HFFc6 (cell line): ENCODE measurements at regions not wholly inside any gene's neighbourhood (a gene's known extent, or its start where the extent isn't known, plus 50 kb on each side); places are given as distances from the start of the nearest gene placed in this dataset.

ENCODE experiments used
- DNase-seq: peaks from one replicate; pipeline ENCODE4 v3.0.0-alpha.2; 2018
- H3K27ac Mint-ChIP-seq: 2 replicates; pipeline ENCODE4 v1.8.0; 2020; ENCODE audit warnings: mild to moderate bottlenecking, mixed read lengths
- H3K27me3 Mint-ChIP-seq: 2 replicates; pipeline ENCODE4 v1.8.0; 2021; ENCODE audit warnings: mild to moderate bottlenecking, moderate library complexity, mixed read lengths; ENCODE audit not compliant: insufficient read depth
- H3K36me3 Mint-ChIP-seq: 2 replicates; pipeline ENCODE4 v1.8.0; 2021; ENCODE audit warnings: low read depth, mixed read lengths
- H3K4me1 Mint-ChIP-seq: 2 replicates; pipeline ENCODE4 v1.8.0; 2020; ENCODE audit warnings: low read depth, mixed read lengths
- H3K4me3 Mint-ChIP-seq: 2 replicates; pipeline ENCODE4 v1.8.0; 2020; ENCODE audit warnings: mild to moderate bottlenecking, moderate library complexity, mixed read lengths
- H3K9me3 Mint-ChIP-seq: 2 replicates; pipeline ENCODE4 v1.8.0; 2020; ENCODE audit warnings: mild to moderate bottlenecking, mixed read lengths
- CTCF ChIP-seq: fragments of 200-600 bp; sonication (generic); IDR thresholded peaks from 2 replicates; pipeline ENCODE4 v1.5.0; 2021; ENCODE audit warnings: antibody characterized with exemption, mild to moderate bottlenecking

DNA sequence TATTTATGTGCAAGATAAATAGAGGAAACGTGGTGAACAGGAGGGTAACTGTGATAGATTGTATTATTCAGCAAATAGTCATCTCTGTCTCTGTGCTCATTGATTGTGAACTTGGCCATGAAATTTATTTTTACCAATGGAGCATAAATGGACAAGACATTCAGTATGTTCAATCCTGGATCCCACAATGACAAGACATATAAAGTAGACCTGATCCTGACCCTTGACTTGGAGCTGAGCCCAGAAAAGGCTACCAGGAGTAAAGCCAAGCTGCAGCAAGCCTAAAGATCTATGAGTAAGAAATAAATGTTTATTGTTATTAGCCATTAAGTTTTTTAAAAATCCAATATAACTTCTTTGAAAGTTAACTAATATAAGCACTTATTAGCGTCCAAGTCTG, 531.2 kb downstream of the PIK3C3 start:
- TF ChIP-seq CTCF, result no peak
- Mint-ChIP-seq H3K36me3 (no peaks in the 10 kb centered on the region), H3K4me1 (no peaks in the 10 kb centered on the region), H3K27me3 (no peaks in the 10 kb centered on the region; the same call in 1 of the 2 replicates), H3K27ac (no peak overlapping the region), H3K9me3 (peaks cover 23% of the 10 kb centered on the region), H3K4me3 (no peak overlapping the region)
- DNase-seq, result no peak

DNA sequence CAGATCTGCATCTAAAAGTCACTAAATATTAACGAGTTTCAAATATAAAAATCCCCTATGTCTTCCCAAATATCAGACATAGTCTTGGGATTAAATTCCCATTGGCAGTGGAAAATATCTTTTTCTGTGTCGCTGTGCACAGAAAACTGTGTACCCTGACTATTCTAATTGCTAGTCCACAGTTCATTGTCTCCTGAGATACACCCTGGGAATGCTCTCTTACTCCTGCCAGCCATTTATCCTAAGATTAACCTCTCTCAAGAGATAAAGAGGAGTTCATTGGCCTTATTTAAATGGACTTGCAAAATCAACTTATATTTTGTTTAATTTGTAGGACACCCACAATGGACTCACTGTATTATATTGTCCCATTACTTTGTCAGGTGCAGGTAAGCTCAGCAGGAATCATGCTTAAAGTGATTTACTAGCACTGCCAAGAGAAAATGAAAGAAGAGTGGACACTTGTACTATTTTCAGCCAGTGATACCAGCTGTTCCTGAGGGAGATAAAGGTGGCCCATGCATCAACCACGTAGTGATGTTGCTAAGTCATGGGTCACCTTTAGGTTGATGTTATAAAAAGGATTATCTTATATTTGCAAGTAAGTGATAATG, 553.8 kb downstream of the PIK3C3 start:
- Mint-ChIP-seq H3K4me3 (no peak overlapping the region), H3K36me3 (no peaks in the 10 kb centered on the region), H3K27ac (no peak overlapping the region), H3K9me3 (peaks cover 18% of the 10 kb centered on the region; the same call in 1 of the 2 replicates), H3K4me1 (no peaks in the 10 kb centered on the region), H3K27me3 (no peaks in the 10 kb centered on the region; the same call in 1 of the 2 replicates)
- no peak for TF ChIP-seq CTCF
- no peak for DNase-seq

DNA sequence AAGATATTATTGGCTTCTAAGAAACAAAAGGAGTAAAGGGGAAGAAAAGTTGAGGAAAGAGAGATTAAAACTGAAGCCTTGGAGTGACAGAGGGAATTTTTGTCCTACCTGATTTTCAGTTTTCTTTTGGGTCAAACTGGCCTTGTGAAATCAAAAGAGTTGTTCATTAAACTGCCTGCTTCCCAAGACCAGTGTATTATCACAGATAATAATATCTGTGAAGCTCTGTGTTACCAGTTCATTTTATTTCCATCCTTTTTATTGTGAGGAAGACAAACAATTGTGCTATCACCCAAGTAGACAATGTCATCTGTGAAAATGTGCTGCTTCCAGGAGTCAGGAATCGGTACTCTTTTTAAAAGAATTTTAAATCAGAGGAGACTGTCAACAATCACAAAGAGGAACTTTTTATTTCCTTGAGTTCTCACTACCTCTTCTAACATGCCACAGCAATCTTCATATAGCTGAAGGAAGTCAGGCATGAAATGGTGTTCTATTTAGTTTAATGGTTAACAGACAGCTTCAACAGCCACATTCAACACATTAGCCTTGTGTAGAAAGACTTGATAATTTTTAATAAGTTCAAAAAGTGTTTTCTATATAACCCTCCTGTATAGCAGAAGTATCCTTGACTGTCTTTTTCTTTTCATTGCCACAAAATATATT, 554.8 kb downstream of the PIK3C3 start:
- H3K27ac Mint-ChIP-seq, result no peak overlapping the region
- H3K27me3 Mint-ChIP-seq, result no peaks in the 10 kb centered on the region; the same call in 1 of the 2 replicates
- H3K4me3 Mint-ChIP-seq, result no peak overlapping the region
- H3K9me3 Mint-ChIP-seq, result peaks cover 23% of the 10 kb centered on the region; the same call in 1 of the 2 replicates
- H3K36me3 Mint-ChIP-seq, result no peaks in the 10 kb centered on the region
- DNase-seq, result no peak
- TF ChIP-seq CTCF, result no peak
- H3K4me1 Mint-ChIP-seq, result no peaks in the 10 kb centered on the region

DNA sequence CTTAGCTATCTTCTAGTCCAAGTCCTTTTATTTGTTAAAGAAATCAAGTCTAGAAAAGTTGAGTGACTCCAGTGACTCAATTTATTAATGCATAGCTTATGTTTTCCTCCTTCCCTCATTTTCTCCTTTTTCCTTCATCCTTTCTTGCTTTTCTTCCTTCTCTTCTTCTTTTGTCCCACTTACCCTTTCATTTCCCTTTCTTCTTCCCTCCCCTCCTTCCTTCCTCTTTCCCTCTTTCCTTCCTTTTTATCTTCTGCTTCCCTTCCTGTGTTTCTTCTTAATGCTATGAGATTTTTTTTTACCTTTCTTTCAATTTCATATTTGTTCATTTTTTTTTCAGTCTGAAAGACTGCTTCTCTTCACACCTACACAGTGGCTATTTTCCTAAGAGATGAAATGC, 555.5 kb downstream of the PIK3C3 start:
- Mint-ChIP-seq H3K4me3 (no peak overlapping the region), H3K27ac (no peak overlapping the region), H3K27me3 (no peaks in the 10 kb centered on the region; the same call in 1 of the 2 replicates), H3K4me1 (no peaks in the 10 kb centered on the region), H3K9me3 (peaks cover 22% of the 10 kb centered on the region; the same call in 1 of the 2 replicates), H3K36me3 (no peaks in the 10 kb centered on the region)
- DNase-seq, result no peak
- TF ChIP-seq CTCF, result no peak

GRCh38 chr18:42513441-42513840, 558.4 kb downstream of the PIK3C3 start:
- no peak overlapping the region for H3K27ac Mint-ChIP-seq
- no peak overlapping the region for H3K4me3 Mint-ChIP-seq
- peaks cover 23% of the 10 kb centered on the region for H3K9me3 Mint-ChIP-seq
- H3K27me3 Mint-ChIP-seq, result no peaks in the 10 kb centered on the region; the same call in 1 of the 2 replicates
- peaks cover 6% of the 10 kb centered on the region; the same call in 1 of the 2 replicates for H3K36me3 Mint-ChIP-seq
- no peak for DNase-seq
- no peaks in the 10 kb centered on the region for H3K4me1 Mint-ChIP-seq
- no peak for TF ChIP-seq CTCF
